ENCODE measurements at regions not wholly inside any gene's neighbourhood (a gene's known extent, or its start where the extent isn't known, plus 50 kb on each side); places are given as distances from the start of the nearest gene placed in this dataset.

GRCh38 chr13:99911965-99912566, 59.5 kb downstream of the ZIC5 start (continued):
- TF ChIP-seq FOXJ3 (CRISPR knock-in tag; IDR thresholded peaks at IDR 0.05; ENCODE audit: borderline replicate concordance) = no peak
- TF ChIP-seq CREM (CRISPR knock-in tag; IDR thresholded peaks at IDR 0.05) = no peak
- no peak for TF ChIP-seq ZNF416 (CRISPR knock-in tag; IDR thresholded peaks at IDR 0.05)

GRCh38 chr13:99911069-99911964, 60.2 kb downstream of the ZIC5 start:
- peaks cover 33% of the 10 kb centered on the region for H3K4me1 Mint-ChIP-seq
- no peak overlapping the region for H3K4me3 Mint-ChIP-seq
- H3K36me3 Mint-ChIP-seq = no peaks in the 10 kb centered on the region
- CTCF ChIA-PET = interaction anchor here (2.9 to 5.3 kb wide), 2 partner anchors 11 to 256 kb away, joined by 13 to 21 read pairs; no protein-coding TSS in a partner anchor
- no peak for TF ChIP-seq ZNF416 (CRISPR knock-in tag; IDR thresholded peaks at IDR 0.05)
- TF ChIP-seq ZNF263 (CRISPR knock-in tag; IDR thresholded peaks at IDR 0.05; ENCODE audit: low read depth) = peak; percentile 77; the same call in 1 of the 2 replicates
- TF ChIP-seq NFE2L1 (CRISPR knock-in tag; IDR thresholded peaks at IDR 0.05) = no peak
- DNase-seq (ENCODE audit: low spot score) (no peak), ATAC-seq (no peak; the same call in 1 of the 2 replicates)
- POLR2A ChIA-PET = interaction anchor here (1.1 kb wide), 1 partner anchor 252 kb away, joined by 3 read pairs; no protein-coding TSS in a partner anchor
- H3K27ac Mint-ChIP-seq = peak overlapping the region; percentile 46
- no peaks in the 10 kb centered on the region for H3K9me3 Mint-ChIP-seq
- H3K27me3 Mint-ChIP-seq (ENCODE audit: low read depth) = no peaks in the 10 kb centered on the region; the same call in 1 of the 2 replicates

- H3K27ac Mint-ChIP-seq = no peak overlapping the region
- ATAC-seq (no peak), DNase-seq (ENCODE audit: low spot score) (no peak)
- no peak for TF ChIP-seq ATF3 (CRISPR knock-in tag; conservative IDR thresholded peaks at IDR 0.05)
- TF ChIP-seq GTF2I (CRISPR knock-in tag; conservative IDR thresholded peaks at IDR 0.05) = no peak
- TF ChIP-seq AFF4 (CRISPR knock-in tag; IDR thresholded peaks at IDR 0.05; ENCODE audit: borderline replicate concordance) = no peak
- no peak for TF ChIP-seq TEAD4 (CRISPR knock-in tag; IDR thresholded peaks at IDR 0.05)
- no peak for TF ChIP-seq SMAD4 (CRISPR knock-in tag; IDR thresholded peaks at IDR 0.05)
- TF ChIP-seq, protein P1, sequence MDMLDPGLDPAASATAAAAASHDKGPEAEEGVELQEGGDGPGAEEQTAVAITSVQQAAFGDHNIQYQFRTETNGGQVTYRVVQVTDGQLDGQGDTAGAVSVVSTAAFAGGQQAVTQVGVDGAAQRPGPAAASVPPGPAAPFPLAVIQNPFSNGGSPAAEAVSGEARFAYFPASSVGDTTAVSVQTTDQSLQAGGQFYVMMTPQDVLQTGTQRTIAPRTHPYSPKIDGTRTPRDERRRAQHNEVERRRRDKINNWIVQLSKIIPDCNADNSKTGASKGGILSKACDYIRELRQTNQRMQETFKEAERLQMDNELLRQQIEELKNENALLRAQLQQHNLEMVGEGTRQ (CRISPR knock-in tag; IDR thresholded peaks at IDR 0.05) = no peak
- TF ChIP-seq ZNF219 (CRISPR knock-in tag; IDR thresholded peaks at IDR 0.05; ENCODE audit: borderline replicate concordance) = no peak
- H3K27me3 Mint-ChIP-seq (ENCODE audit: low read depth) = no peaks in the 10 kb centered on the region; the same call in 1 of the 2 replicates
- peaks cover 39% of the 10 kb centered on the region for H3K4me1 Mint-ChIP-seq
- H3K36me3 Mint-ChIP-seq = no peaks in the 10 kb centered on the region
- no peak overlapping the region for H3K4me3 Mint-ChIP-seq
- H3K9me3 Mint-ChIP-seq = no peaks in the 10 kb centered on the region
- ChIA-PET POLR2A (no interaction called here), CTCF (interaction anchor here (5.3 kb wide), 1 partner anchor 9 kb away, joined by 21 read pairs; no protein-coding TSS in a partner anchor)
Measured at GRCh38 chr13:99909836-99910619, 61.5 kb downstream of the ZIC5 start.
